Small intestine (tissue), 7 donors: ENCODE measurements at regions not wholly inside any gene's neighbourhood (a gene's known extent, or its start where the extent isn't known, plus 50 kb on each side); places are given as distances from the start of the nearest gene placed in this dataset.

Experiments
- DNase-seq, 2 donors: peaks; one replicate each; pipeline versions ENCODE4 v3.0.0 to v3.0.0-alpha.2; 2013
- FAIRE-seq: peaks from 2 replicates; lab custom pipeline; 2012; peaks lifted over from hg19 to GRCh38; lab: Jason Lieb, UNC
- H3K27ac ChIP-seq, 3 donors: one replicate each; pipeline ENCODE4 v1.5.1; 2013; ENCODE audit warnings: low read length in 2 of 3, mild to moderate bottlenecking in 2 of 3, control low read depth in 1 of 3, inconsistent platforms in 1 of 3, low read depth in 1 of 3, moderate library complexity in 1 of 3
- H3K27me3 ChIP-seq, 3 donors: one replicate each; pipeline ENCODE4 v1.6.1; 2013; ENCODE audit warnings: low read length in 3 of 3, inconsistent platforms in 1 of 3; ENCODE audit not compliant: control insufficient read depth in 3 of 3, insufficient read depth in 3 of 3
- H3K36me3 ChIP-seq, 3 donors: one replicate each; pipeline ENCODE4 v1.6.1; 2013; ENCODE audit warnings: low read length in 3 of 3, inconsistent platforms in 1 of 3, low read depth in 1 of 3, mild to moderate bottlenecking in 1 of 3, moderate library complexity in 1 of 3; ENCODE audit not compliant: control insufficient read depth in 3 of 3, insufficient read depth in 2 of 3
- H3K4me1 ChIP-seq, 3 donors: one replicate each; pipeline ENCODE4 v1.6.1; 2013; ENCODE audit warnings: low read length in 2 of 3, inconsistent platforms in 1 of 3, low read depth in 1 of 3, mild to moderate bottlenecking in 1 of 3, moderate library complexity in 1 of 3; ENCODE audit not compliant: control insufficient read depth in 3 of 3, insufficient read depth in 2 of 3
- H3K4me3 ChIP-seq, 3 donors: one replicate each; pipeline ENCODE4 v1.5.1; 2013; ENCODE audit warnings: low read length in 3 of 3, control low read depth in 1 of 3, inconsistent platforms in 1 of 3, low read depth in 1 of 3, mild to moderate bottlenecking in 1 of 3, moderate library complexity in 1 of 3
- H3K9me3 ChIP-seq, 2 donors: one replicate each; pipeline ENCODE4 v1.6.1; 2013; ENCODE audit warnings: low read depth in 1 of 2, low read length in 1 of 2; ENCODE audit not compliant: control insufficient read depth in 2 of 2, insufficient read depth in 1 of 2
- WGBS, 3 donors: extraction: QIAGEN DNeasy Blood & Tissue Kit; methylation state at CpG; one replicate each; pipeline ENCODE4 v1.1.7; 2013; 5-methylcytosine and 5-hydroxymethylcytosine counted together
- donor health status: healthy with polysubstance abuse.
- donor health status: control.
- donor health status: control.
- donor health status: Bipolar disorder and iron deficiency.
- donor health status: healthy.

- no peak overlapping the region for H3K4me3 ChIP-seq
- WGBS, 3 donors, result 64 to 79% (median 79%) methylated on average over 8 of the region's 8 CpGs
- H3K27ac ChIP-seq, result no peak overlapping the region
- peaks cover 0 to 35% (median 24%) of the 10 kb centered on the region in 3 donors for H3K27me3 ChIP-seq
- no peaks in the 10 kb centered on the region for H3K4me1 ChIP-seq
- no peak for DNase-seq
- no peak for FAIRE-seq
- no peaks in the 10 kb centered on the region for H3K9me3 ChIP-seq
- no peaks in the 10 kb centered on the region for H3K36me3 ChIP-seq
Observed at GRCh38 chr12:113611652-113612051, 140.0 kb upstream of the LHX5 start.

GRCh38 chr12:113610698-113611097, 139.0 kb upstream of the LHX5 start:
- no peak overlapping the region for H3K4me3 ChIP-seq
- H3K9me3 ChIP-seq, result no peaks in the 10 kb centered on the region
- no peak for DNase-seq
- no peak for FAIRE-seq
- H3K4me1 ChIP-seq, result no peaks in the 10 kb centered on the region
- H3K27me3 ChIP-seq, result peaks cover 0 to 35% (median 26%) of the 10 kb centered on the region in 3 donors
- H3K27ac ChIP-seq, result no peak overlapping the region
- no peaks in the 10 kb centered on the region for H3K36me3 ChIP-seq
- WGBS, 3 donors, result 3 to 7% (median 5%) methylated on average over 13 of the region's 13 CpGs

GRCh38 chr12:113609692-113610469, 138.2 kb upstream of the LHX5 start:
- H3K27ac ChIP-seq, result no peak overlapping the region
- no peak for FAIRE-seq
- no peaks in the 10 kb centered on the region for H3K36me3 ChIP-seq
- no peak for DNase-seq
- H3K4me1 ChIP-seq, result no peaks in the 10 kb centered on the region
- no peak overlapping the region for H3K4me3 ChIP-seq
- peaks cover 0 to 35% (median 26%) of the 10 kb centered on the region in 3 donors for H3K27me3 ChIP-seq
- H3K9me3 ChIP-seq, result no peaks in the 10 kb centered on the region
- WGBS, 3 donors, result 7 to 18% (median 14%) methylated on average over 16 of the region's 16 CpGs

GRCh38 chr12:113604666-113605065, 133.0 kb upstream of the LHX5 start:
- FAIRE-seq (no peak), DNase-seq (no peak)
- no peaks in the 10 kb centered on the region for H3K9me3 ChIP-seq
- no peaks in the 10 kb centered on the region for H3K4me1 ChIP-seq
- no peak overlapping the region for H3K4me3 ChIP-seq
- H3K27me3 ChIP-seq, result peaks cover 0 to 5% (median 3%) of the 10 kb centered on the region in 3 donors
- H3K36me3 ChIP-seq, result no peaks in the 10 kb centered on the region
- H3K27ac ChIP-seq, result no peak overlapping the region

- Histone ChIP-seq H3K4me3 (no peak overlapping the region), H3K36me3 (no peaks in the 10 kb centered on the region), H3K4me1 (no peaks in the 10 kb centered on the region), H3K27ac (no peak overlapping the region), H3K27me3 (peaks cover 0 to 2% (median 0%) of the 10 kb centered on the region in 3 donors), H3K9me3 (no peaks in the 10 kb centered on the region)
- 43 to 51% (median 47%) methylated on average over 3 of the region's 3 CpGs for WGBS, 3 donors
- FAIRE-seq, result no peak
- DNase-seq, result peak in 1 of 2 donors; percentile 7
Observed at GRCh38 chr12:113601656-113602263, 130.1 kb upstream of the LHX5 start.

- no peaks in the 10 kb centered on the region for H3K36me3 ChIP-seq
- no peaks in the 10 kb centered on the region for H3K4me1 ChIP-seq
- no peaks in the 10 kb centered on the region for H3K9me3 ChIP-seq
- H3K27ac ChIP-seq, result no peak overlapping the region
- FAIRE-seq (no peak), DNase-seq (no peak)
- no peaks in the 10 kb centered on the region for H3K27me3 ChIP-seq
- H3K4me3 ChIP-seq, result no peak overlapping the region
- WGBS, 3 donors, result 63 to 69% (median 66%) methylated on average over 11 of the region's 11 CpGs
Observed at GRCh38 chr12:113598815-113599406, 127.2 kb upstream of the LHX5 start.

- no peak overlapping the region for H3K4me3 ChIP-seq
- H3K9me3 ChIP-seq, result no peaks in the 10 kb centered on the region
- no peak for DNase-seq
- H3K4me1 ChIP-seq, result no peaks in the 10 kb centered on the region
- H3K27ac ChIP-seq, result no peak overlapping the region
- 73 to 82% (median 80%) methylated on average over 2 of the region's 2 CpGs for WGBS, 3 donors
- no peaks in the 10 kb centered on the region for H3K36me3 ChIP-seq
- no peak for FAIRE-seq
- H3K27me3 ChIP-seq, result peaks cover 0 to 6% (median 5%) of the 10 kb centered on the region in 3 donors
Observed at GRCh38 chr12:113594967-113595366, 123.3 kb upstream of the LHX5 start.

GRCh38 chr12:113591480-113591974, 119.9 kb upstream of the LHX5 start:
- H3K4me1 ChIP-seq, result no peaks in the 10 kb centered on the region
- H3K9me3 ChIP-seq, result no peaks in the 10 kb centered on the region
- H3K27me3 ChIP-seq, result peaks cover 0 to 9% (median 8%) of the 10 kb centered on the region in 3 donors
- FAIRE-seq (no peak), DNase-seq (peak in 1 of 2 donors; percentile 21)
- H3K4me3 ChIP-seq, result no peak overlapping the region
- WGBS, 3 donors, result 2 to 10% (median 6%) methylated on average over 46 of the region's 46 CpGs
- H3K27ac ChIP-seq, result no peak overlapping the region
- no peaks in the 10 kb centered on the region for H3K36me3 ChIP-seq
